Liver (tissue), 7 donors: ENCODE measurements at regions not wholly inside any gene's neighbourhood (a gene's known extent, or its start where the extent isn't known, plus 50 kb on each side); places are given as distances from the start of the nearest gene placed in this dataset.

Experiments used
- DNase-seq: peaks from one replicate; pipeline ENCODE4 v3.0.0-alpha.2; 2017; ENCODE audit warnings: low spot score
- H3K27ac ChIP-seq, 2 donors: one replicate each; pipeline ENCODE4 v1.7.0; 2013; ENCODE audit warnings: inconsistent platforms in 2 of 2, low read length in 2 of 2, control low read depth in 1 of 2, low read depth in 1 of 2, mild to moderate bottlenecking in 1 of 2
- H3K27me3 ChIP-seq, 4 donors: one replicate each; pipeline versions ENCODE4 v1.6.1 to v1.7.0; 2013; ENCODE audit warnings: low read length in 3 of 4, inconsistent platforms in 1 of 4, mild to moderate bottlenecking in 1 of 4, moderate library complexity in 1 of 4; ENCODE audit not compliant: control insufficient read depth in 4 of 4, insufficient read depth in 4 of 4
- H3K36me3 ChIP-seq, 4 donors: one replicate each; pipeline versions ENCODE4 v1.6.1 to v1.7.0; 2013; ENCODE audit warnings: low read length in 3 of 4, mild to moderate bottlenecking in 3 of 4, low read depth in 1 of 4, moderate library complexity in 1 of 4; ENCODE audit not compliant: control insufficient read depth in 4 of 4, insufficient read depth in 3 of 4
- H3K4me1 ChIP-seq, 4 donors: one replicate each; pipeline versions ENCODE4 v1.6.1 to v1.7.0; 2013; ENCODE audit warnings: low read length in 3 of 4, mild to moderate bottlenecking in 3 of 4, moderate library complexity in 1 of 4; ENCODE audit not compliant: control insufficient read depth in 4 of 4, insufficient read depth in 4 of 4
- H3K4me3 ChIP-seq, 3 donors: one replicate each; pipeline versions ENCODE4 v1.6.1 to v1.7.0; 2013; ENCODE audit warnings: low read length in 3 of 3, control low read depth in 1 of 3, low read depth in 1 of 3, mild to moderate bottlenecking in 1 of 3
- H3K9ac ChIP-seq, 2 donors: one replicate each; pipeline ENCODE4 v1.7.0; 2013; ENCODE audit warnings: low read length in 2 of 2, mild to moderate bottlenecking in 2 of 2, moderate library complexity in 2 of 2, control low read depth in 1 of 2, low read depth in 1 of 2
- H3K9me3 ChIP-seq, 4 donors: one replicate each; pipeline versions ENCODE4 v1.6.1 to v1.7.0; 2013; ENCODE audit warnings: low read length in 3 of 4; ENCODE audit not compliant: control insufficient read depth in 4 of 4
- EGR1 ChIP-seq, 2 donors: IDR thresholded peaks; 2 replicates each; pipeline ENCODE4 v1.6.1; 2016 to 2018; ENCODE audit warnings: antibody characterized with exemption in 2 of 2, low read depth in 2 of 2
- FOXA1 ChIP-seq: IDR thresholded peaks from 2 replicates; pipeline ENCODE4 v1.6.1; 2016; ENCODE audit warnings: antibody characterized with exemption
- FOXA2 ChIP-seq: IDR thresholded peaks from 2 replicates; pipeline ENCODE4 v1.6.1; 2016; ENCODE audit warnings: antibody characterized with exemption
- GABPA ChIP-seq, 2 donors: IDR thresholded peaks in 1 of 2; conservative IDR thresholded peaks in 1 of 2; 2 replicates each; pipeline ENCODE4 v1.6.1; 2016; ENCODE audit warnings: antibody characterized with exemption in 2 of 2, mild to moderate bottlenecking in 1 of 2, moderate library complexity in 1 of 2
- HNF4A ChIP-seq, 2 donors: conservative IDR thresholded peaks; 2 replicates each; pipeline ENCODE4 v1.6.1; 2016; ENCODE audit warnings: antibody characterized with exemption in 2 of 2, mild to moderate bottlenecking in 2 of 2
- HNF4G ChIP-seq: IDR thresholded peaks from 2 replicates; pipeline ENCODE4 v1.6.1; 2016; ENCODE audit warnings: antibody characterized with exemption
- JUND ChIP-seq, 2 donors: IDR thresholded peaks; 2 replicates each; pipeline ENCODE4 v1.6.1; 2016; ENCODE audit warnings: antibody characterized with exemption in 2 of 2
- NR2F2 ChIP-seq: IDR thresholded peaks from 2 replicates; pipeline ENCODE4 v1.6.1; 2016; ENCODE audit warnings: antibody characterized with exemption
- RAD21 ChIP-seq, 2 donors: IDR thresholded peaks; 2 replicates each; pipeline ENCODE4 v1.6.1; 2016; ENCODE audit warnings: antibody characterized with exemption in 2 of 2, mild to moderate bottlenecking in 2 of 2
- RXRA ChIP-seq, 2 donors: IDR thresholded peaks; 2 replicates each; pipeline ENCODE4 v1.6.1; 2017 to 2018; ENCODE audit warnings: antibody characterized with exemption in 2 of 2, mild to moderate bottlenecking in 1 of 2
- SP1 ChIP-seq: IDR thresholded peaks from 2 replicates; pipeline ENCODE4 v1.6.1; 2018; ENCODE audit warnings: antibody characterized with exemption, mild to moderate bottlenecking
- TAF1 ChIP-seq: conservative IDR thresholded peaks from 2 replicates; pipeline ENCODE4 v1.6.1; 2016; ENCODE audit warnings: antibody characterized with exemption, mild to moderate bottlenecking
- YY1 ChIP-seq: IDR thresholded peaks from 2 replicates; pipeline ENCODE4 v1.6.1; 2016; ENCODE audit warnings: antibody characterized with exemption, mild to moderate bottlenecking
- TF ChIP-seq, protein P1 (sequence below): IDR thresholded peaks from 2 replicates; pipeline ENCODE4 v1.6.1; 2016; ENCODE audit warnings: antibody characterized with exemption
- TF ChIP-seq, protein P2 (sequence below): IDR thresholded peaks from 2 replicates; pipeline ENCODE4 v1.6.1; 2016; ENCODE audit warnings: antibody characterized with exemption, mild to moderate bottlenecking
- TF ChIP-seq, protein P3 (sequence below): IDR thresholded peaks from 2 replicates; pipeline ENCODE4 v1.6.1; 2016; ENCODE audit warnings: antibody characterized with exemption
- TF ChIP-seq, protein P4 (sequence below): IDR thresholded peaks from 2 replicates; pipeline ENCODE4 v1.6.1; 2016; ENCODE audit warnings: antibody characterized with exemption
- TF ChIP-seq, protein P5 (sequence below): fragments of 150-350 bp; IDR thresholded peaks from 2 replicates; pipeline ENCODE4 v1.5.1; 2017; ENCODE audit warnings: improper control_type of control experiment, low read depth, low read length; ENCODE audit not compliant: missing input control
- donor health status: healthy.
- donor health status: healthy.
- donor health status: healthy.
- donor health status: healthy.

DNA sequence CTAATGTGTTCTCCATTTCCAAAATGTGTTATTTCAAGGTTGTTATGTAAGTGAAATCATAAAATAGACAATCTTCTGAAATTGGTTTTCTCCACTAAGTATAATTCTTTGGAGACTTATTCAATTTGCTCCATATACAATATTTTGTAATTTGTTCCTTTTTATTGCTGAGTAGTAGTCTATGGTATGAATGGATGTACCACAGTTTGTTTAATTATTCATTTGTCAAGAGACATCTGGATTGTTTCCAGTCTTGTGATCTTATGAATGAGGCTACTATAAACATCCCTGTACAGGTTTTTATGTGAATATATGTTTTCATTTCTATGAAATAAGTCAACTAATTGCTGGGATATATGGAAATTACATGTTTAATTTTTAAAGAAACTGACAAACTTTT is 652.6 kb upstream of the PLXNA2 start:
- Histone ChIP-seq H3K4me3 (no peak overlapping the region), H3K27me3 (no peaks in the 10 kb centered on the region), H3K4me1 (no peaks in the 10 kb centered on the region), H3K9ac (no peak overlapping the region), H3K36me3 (no peaks in the 10 kb centered on the region), H3K9me3 (peaks cover 0 to 4% (median 0%) of the 10 kb centered on the region in 4 donors), H3K27ac (no peak overlapping the region)
- DNase-seq = no peak
- TF ChIP-seq, protein P1, sequence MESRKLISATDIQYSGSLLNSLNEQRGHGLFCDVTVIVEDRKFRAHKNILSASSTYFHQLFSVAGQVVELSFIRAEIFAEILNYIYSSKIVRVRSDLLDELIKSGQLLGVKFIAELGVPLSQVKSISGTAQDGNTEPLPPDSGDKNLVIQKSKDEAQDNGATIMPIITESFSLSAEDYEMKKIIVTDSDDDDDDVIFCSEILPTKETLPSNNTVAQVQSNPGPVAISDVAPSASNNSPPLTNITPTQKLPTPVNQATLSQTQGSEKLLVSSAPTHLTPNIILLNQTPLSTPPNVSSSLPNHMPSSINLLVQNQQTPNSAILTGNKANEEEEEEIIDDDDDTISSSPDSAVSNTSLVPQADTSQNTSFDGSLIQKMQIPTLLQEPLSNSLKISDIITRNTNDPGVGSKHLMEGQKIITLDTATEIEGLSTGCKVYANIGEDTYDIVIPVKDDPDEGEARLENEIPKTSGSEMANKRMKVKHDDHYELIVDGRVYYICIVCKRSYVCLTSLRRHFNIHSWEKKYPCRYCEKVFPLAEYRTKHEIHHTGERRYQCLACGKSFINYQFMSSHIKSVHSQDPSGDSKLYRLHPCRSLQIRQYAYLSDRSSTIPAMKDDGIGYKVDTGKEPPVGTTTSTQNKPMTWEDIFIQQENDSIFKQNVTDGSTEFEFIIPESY = no peak
- TF ChIP-seq, protein P2, sequence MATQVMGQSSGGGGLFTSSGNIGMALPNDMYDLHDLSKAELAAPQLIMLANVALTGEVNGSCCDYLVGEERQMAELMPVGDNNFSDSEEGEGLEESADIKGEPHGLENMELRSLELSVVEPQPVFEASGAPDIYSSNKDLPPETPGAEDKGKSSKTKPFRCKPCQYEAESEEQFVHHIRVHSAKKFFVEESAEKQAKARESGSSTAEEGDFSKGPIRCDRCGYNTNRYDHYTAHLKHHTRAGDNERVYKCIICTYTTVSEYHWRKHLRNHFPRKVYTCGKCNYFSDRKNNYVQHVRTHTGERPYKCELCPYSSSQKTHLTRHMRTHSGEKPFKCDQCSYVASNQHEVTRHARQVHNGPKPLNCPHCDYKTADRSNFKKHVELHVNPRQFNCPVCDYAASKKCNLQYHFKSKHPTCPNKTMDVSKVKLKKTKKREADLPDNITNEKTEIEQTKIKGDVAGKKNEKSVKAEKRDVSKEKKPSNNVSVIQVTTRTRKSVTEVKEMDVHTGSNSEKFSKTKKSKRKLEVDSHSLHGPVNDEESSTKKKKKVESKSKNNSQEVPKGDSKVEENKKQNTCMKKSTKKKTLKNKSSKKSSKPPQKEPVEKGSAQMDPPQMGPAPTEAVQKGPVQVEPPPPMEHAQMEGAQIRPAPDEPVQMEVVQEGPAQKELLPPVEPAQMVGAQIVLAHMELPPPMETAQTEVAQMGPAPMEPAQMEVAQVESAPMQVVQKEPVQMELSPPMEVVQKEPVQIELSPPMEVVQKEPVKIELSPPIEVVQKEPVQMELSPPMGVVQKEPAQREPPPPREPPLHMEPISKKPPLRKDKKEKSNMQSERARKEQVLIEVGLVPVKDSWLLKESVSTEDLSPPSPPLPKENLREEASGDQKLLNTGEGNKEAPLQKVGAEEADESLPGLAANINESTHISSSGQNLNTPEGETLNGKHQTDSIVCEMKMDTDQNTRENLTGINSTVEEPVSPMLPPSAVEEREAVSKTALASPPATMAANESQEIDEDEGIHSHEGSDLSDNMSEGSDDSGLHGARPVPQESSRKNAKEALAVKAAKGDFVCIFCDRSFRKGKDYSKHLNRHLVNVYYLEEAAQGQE = no peak
- TF ChIP-seq HNF4G (no peak), HNF4A (conservative IDR thresholded peaks at IDR 0.05) (no peak), FOXA2 (no peak), RAD21 (IDR thresholded peaks at IDR 0.05) (no peak), YY1 (no peak), SP1 (no peak), NR2F2 (no peak), FOXA1 (no peak), TAF1 (no peak), GABPA (IDR thresholded peaks at IDR 0.05 in 1 of 2, conservative IDR thresholded peaks at IDR 0.05 in 1 of 2) (no peak), JUND (IDR thresholded peaks at IDR 0.05) (no peak), EGR1 (IDR thresholded peaks at IDR 0.05; ENCODE audit: low read depth in 2 of 2) (no peak), RXRA (IDR thresholded peaks at IDR 0.05) (no peak)
- TF ChIP-seq, protein P3, sequence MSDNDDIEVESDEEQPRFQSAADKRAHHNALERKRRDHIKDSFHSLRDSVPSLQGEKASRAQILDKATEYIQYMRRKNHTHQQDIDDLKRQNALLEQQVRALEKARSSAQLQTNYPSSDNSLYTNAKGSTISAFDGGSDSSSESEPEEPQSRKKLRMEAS = no peak
- TF ChIP-seq, protein P4, sequence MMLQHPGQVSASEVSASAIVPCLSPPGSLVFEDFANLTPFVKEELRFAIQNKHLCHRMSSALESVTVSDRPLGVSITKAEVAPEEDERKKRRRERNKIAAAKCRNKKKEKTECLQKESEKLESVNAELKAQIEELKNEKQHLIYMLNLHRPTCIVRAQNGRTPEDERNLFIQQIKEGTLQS = no peak
- TF ChIP-seq, protein P5, sequence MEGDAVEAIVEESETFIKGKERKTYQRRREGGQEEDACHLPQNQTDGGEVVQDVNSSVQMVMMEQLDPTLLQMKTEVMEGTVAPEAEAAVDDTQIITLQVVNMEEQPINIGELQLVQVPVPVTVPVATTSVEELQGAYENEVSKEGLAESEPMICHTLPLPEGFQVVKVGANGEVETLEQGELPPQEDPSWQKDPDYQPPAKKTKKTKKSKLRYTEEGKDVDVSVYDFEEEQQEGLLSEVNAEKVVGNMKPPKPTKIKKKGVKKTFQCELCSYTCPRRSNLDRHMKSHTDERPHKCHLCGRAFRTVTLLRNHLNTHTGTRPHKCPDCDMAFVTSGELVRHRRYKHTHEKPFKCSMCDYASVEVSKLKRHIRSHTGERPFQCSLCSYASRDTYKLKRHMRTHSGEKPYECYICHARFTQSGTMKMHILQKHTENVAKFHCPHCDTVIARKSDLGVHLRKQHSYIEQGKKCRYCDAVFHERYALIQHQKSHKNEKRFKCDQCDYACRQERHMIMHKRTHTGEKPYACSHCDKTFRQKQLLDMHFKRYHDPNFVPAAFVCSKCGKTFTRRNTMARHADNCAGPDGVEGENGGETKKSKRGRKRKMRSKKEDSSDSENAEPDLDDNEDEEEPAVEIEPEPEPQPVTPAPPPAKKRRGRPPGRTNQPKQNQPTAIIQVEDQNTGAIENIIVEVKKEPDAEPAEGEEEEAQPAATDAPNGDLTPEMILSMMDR = no peak

DNA sequence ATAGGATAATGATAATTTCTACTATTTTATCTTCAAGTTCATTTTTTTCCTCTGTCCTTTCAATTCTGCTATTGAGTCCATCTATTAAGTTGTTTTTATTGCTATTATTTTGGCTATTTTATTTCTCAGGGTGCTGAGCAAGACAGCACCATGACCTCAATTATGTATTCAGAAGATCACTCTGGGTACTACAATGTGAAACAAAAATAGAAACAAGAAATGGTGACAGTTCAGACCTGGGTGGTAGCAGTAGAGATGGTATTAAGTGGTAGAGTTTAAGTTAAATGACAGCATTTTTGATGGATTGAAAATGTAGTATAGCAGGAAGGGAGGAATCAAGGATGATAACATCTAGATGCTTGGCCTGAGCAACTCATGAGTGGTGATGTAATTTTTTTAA is 655.3 kb upstream of the PLXNA2 start:
- H3K4me1 ChIP-seq = no peaks in the 10 kb centered on the region
- peaks cover 0 to 4% (median 0%) of the 10 kb centered on the region in 4 donors for H3K9me3 ChIP-seq
- H3K4me3 ChIP-seq = no peak overlapping the region
- no peaks in the 10 kb centered on the region for H3K27me3 ChIP-seq
- no peak overlapping the region for H3K9ac ChIP-seq
- no peak for DNase-seq
- H3K36me3 ChIP-seq = no peaks in the 10 kb centered on the region
- no peak overlapping the region for H3K27ac ChIP-seq
- TF ChIP-seq, protein P2 = no peak
- TF ChIP-seq NR2F2 (no peak), HNF4G (no peak), SP1 (no peak), TAF1 (no peak), RAD21 (IDR thresholded peaks at IDR 0.05) (no peak), RXRA (IDR thresholded peaks at IDR 0.05) (no peak), FOXA1 (no peak), GABPA (IDR thresholded peaks at IDR 0.05 in 1 of 2, conservative IDR thresholded peaks at IDR 0.05 in 1 of 2) (no peak)
- TF ChIP-seq, protein P5 = no peak
- TF ChIP-seq, protein P4 = no peak
